Lower leg skin (tissue), 3 donors: ENCODE measurements at regions not wholly inside any gene's neighbourhood (a gene's known extent, or its start where the extent isn't known, plus 50 kb on each side); places are given as distances from the start of the nearest gene placed in this dataset.

ENCODE experiments used
- POLR2A ChIP-seq, 2 donors: fragments of 450-650 bp; IDR thresholded peaks; one replicate each; pipeline ENCODE4 v1.6.1; 2016 to 2017; ENCODE audit warnings: antibody characterized with exemption in 2 of 2, mild to moderate bottlenecking in 1 of 2, moderate library complexity in 1 of 2
- TF ChIP-seq, protein P1 (sequence below), 3 donors: fragments of 450-650 bp; IDR thresholded peaks; one replicate each; pipeline ENCODE4 v1.5.1; 2016; ENCODE audit warnings: antibody characterized with exemption in 3 of 3, mild to moderate bottlenecking in 3 of 3, moderate library complexity in 2 of 3

DNA sequence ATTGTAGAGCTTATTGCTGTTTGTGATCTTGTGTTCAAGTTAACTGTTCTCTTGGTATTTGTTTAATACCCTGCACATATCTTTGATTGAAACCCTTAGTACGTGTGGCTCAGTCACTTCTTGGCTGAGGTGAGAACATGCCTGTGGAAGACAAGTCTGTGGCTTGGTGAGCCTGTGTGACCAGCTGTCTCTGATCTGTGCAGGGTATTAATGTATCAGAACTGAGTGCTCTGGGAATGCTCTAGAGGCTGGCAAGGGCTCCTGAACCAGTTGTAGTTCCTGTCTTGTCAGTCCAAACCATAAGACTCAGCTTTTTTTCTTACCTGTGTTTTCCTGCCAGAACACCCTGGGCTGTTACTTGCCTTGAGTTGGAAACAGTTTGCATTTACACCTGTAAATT, 52.4 kb upstream of the EPHA4 start:
- TF ChIP-seq, protein P1, sequence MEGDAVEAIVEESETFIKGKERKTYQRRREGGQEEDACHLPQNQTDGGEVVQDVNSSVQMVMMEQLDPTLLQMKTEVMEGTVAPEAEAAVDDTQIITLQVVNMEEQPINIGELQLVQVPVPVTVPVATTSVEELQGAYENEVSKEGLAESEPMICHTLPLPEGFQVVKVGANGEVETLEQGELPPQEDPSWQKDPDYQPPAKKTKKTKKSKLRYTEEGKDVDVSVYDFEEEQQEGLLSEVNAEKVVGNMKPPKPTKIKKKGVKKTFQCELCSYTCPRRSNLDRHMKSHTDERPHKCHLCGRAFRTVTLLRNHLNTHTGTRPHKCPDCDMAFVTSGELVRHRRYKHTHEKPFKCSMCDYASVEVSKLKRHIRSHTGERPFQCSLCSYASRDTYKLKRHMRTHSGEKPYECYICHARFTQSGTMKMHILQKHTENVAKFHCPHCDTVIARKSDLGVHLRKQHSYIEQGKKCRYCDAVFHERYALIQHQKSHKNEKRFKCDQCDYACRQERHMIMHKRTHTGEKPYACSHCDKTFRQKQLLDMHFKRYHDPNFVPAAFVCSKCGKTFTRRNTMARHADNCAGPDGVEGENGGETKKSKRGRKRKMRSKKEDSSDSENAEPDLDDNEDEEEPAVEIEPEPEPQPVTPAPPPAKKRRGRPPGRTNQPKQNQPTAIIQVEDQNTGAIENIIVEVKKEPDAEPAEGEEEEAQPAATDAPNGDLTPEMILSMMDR (IDR thresholded peaks at IDR 0.05): no peak
- TF ChIP-seq POLR2A (IDR thresholded peaks at IDR 0.05): no peak
